Thyroid gland (tissue), 4 donors: ENCODE measurements at regions not wholly inside any gene's neighbourhood (a gene's known extent, or its start where the extent isn't known, plus 50 kb on each side); places are given as distances from the start of the nearest gene placed in this dataset.

Experiments used
- CTCF ChIP-seq, 6 experiments: fragments of 200-600 bp in 3 of 6; fragments of 450-650 bp in 3 of 6; sonication (generic) in 3 of 6; IDR thresholded peaks; one replicate each; pipeline ENCODE4 v1.5.1; 2016 to 2019; ENCODE audit warnings: antibody characterized with exemption in 6 of 6, mild to moderate bottlenecking in 2 of 6, inconsistent platforms in 1 of 6, moderate library complexity in 1 of 6
- POLR2A ChIP-seq, 2 donors: fragments of 450-650 bp; IDR thresholded peaks; one replicate each; pipeline ENCODE4 v1.6.1; 2017; ENCODE audit warnings: antibody characterized with exemption in 2 of 2, mild to moderate bottlenecking in 2 of 2, moderate library complexity in 1 of 2

GRCh38 chr20:37636977-37637376, 56.9 kb upstream of the CTNNBL1 start:
- TF ChIP-seq POLR2A (IDR thresholded peaks at IDR 0.05) (no peak), CTCF (IDR thresholded peaks at IDR 0.05) (no peak)
